SK-N-SH (cell line): ENCODE measurements at regions not wholly inside any gene's neighbourhood (a gene's known extent, or its start where the extent isn't known, plus 50 kb on each side); places are given as distances from the start of the nearest gene placed in this dataset.

ENCODE experiments used
- CHD2 ChIP-seq: fragments of 150-350 bp; IDR thresholded peaks from 2 replicates; pipeline ENCODE4 v1.6.1; 2018; ENCODE audit warnings: low read length; ENCODE audit not compliant: partially characterized antibody
- EZH2phosphoT487 ChIP-seq: fragments of 200-600 bp; sonication (generic); IDR thresholded peaks from 2 replicates; pipeline ENCODE4 v1.6.1; 2017; ENCODE audit warnings: low read depth, mixed run types, mild to moderate bottlenecking, antibody characterized with exemption, moderate library complexity, borderline replicate concordance
- GABPA ChIP-seq: IDR thresholded peaks from 2 replicates; pipeline ENCODE4 v1.4.0; 2012; ENCODE audit warnings: low read depth, mild to moderate bottlenecking
- GATA2 ChIP-seq: sonication (generic); formaldehyde crosslinking; IDR thresholded peaks from 2 replicates; pipeline ENCODE4 v1.5.0; 2020; ENCODE audit warnings: mild to moderate bottlenecking, missing genetic modification reagents
- NRF1 ChIP-seq: IDR thresholded peaks from 2 replicates; pipeline ENCODE4 v1.6.1; 2012; ENCODE audit warnings: low read depth, mild to moderate bottlenecking, low read length
- RCOR1 ChIP-seq: fragments of 150-350 bp; IDR thresholded peaks from 2 replicates; pipeline ENCODE4 v1.6.1; 2017; ENCODE audit warnings: antibody characterized with exemption, low read length
- SMC3 ChIP-seq: IDR thresholded peaks from 2 replicates; pipeline ENCODE4 v1.6.1; 2012; ENCODE audit warnings: low read depth, low read length, improper control_type of control experiment
- TAF1 ChIP-seq: IDR thresholded peaks from 2 replicates; pipeline ENCODE4 v1.6.1; 2012; ENCODE audit warnings: low read depth, mild to moderate bottlenecking, low read length, moderate library complexity, borderline replicate concordance
- TEAD4 ChIP-seq: IDR thresholded peaks from 2 replicates; pipeline ENCODE4 v1.4.0; 2012; ENCODE audit warnings: mild to moderate bottlenecking, borderline replicate concordance; ENCODE audit not compliant: insufficient read depth
- YY1 ChIP-seq: IDR thresholded peaks from 2 replicates; pipeline ENCODE4 v1.4.0; 2012; ENCODE audit warnings: low read depth, mild to moderate bottlenecking
- ZBTB33 ChIP-seq: IDR thresholded peaks from 2 replicates; pipeline ENCODE4 v1.4.0; 2012; ENCODE audit warnings: low read depth, borderline replicate concordance
- TF ChIP-seq, protein P1 (sequence below): fragments of 200-600 bp; sonication (generic); IDR thresholded peaks from 2 replicates; pipeline ENCODE4 v1.6.1; 2017; ENCODE audit warnings: antibody characterized with exemption, mild to moderate bottlenecking, moderate library complexity
- TF ChIP-seq, protein P2 (sequence below): fragments of 150-350 bp; IDR thresholded peaks from 2 replicates; pipeline ENCODE4 v1.6.1; 2017; ENCODE audit warnings: antibody characterized with exemption, low read length, low read depth, borderline replicate concordance

DNA sequence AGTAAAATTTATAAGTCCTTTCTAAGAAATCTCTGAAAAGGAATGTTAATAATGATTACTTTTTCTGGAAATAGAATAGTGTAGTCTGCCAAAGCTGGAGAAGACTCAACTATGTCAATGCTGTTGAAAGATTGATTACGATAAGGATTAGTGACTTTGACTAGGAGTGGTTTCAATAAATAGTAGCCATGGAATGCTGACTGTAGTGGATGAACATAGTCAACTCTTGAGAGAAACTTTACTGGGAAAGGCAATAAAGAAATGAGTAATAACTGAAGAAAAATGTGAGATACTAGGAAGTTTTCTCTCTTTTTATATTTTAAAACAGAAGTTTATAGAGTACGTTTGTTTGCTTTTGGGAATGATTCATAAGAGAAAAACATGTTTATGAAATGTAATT is 105.0 kb upstream of the CDK13 start:
- TF ChIP-seq GABPA (no peak), NRF1 (no peak), CHD2 (no peak), TAF1 (no peak), EZH2phosphoT487 (no peak), TEAD4 (no peak), RCOR1 (no peak), ZBTB33 (no peak), YY1 (no peak), GATA2 (CRISPR knock-in tag) (no peak), SMC3 (no peak)
- TF ChIP-seq, protein P1, sequence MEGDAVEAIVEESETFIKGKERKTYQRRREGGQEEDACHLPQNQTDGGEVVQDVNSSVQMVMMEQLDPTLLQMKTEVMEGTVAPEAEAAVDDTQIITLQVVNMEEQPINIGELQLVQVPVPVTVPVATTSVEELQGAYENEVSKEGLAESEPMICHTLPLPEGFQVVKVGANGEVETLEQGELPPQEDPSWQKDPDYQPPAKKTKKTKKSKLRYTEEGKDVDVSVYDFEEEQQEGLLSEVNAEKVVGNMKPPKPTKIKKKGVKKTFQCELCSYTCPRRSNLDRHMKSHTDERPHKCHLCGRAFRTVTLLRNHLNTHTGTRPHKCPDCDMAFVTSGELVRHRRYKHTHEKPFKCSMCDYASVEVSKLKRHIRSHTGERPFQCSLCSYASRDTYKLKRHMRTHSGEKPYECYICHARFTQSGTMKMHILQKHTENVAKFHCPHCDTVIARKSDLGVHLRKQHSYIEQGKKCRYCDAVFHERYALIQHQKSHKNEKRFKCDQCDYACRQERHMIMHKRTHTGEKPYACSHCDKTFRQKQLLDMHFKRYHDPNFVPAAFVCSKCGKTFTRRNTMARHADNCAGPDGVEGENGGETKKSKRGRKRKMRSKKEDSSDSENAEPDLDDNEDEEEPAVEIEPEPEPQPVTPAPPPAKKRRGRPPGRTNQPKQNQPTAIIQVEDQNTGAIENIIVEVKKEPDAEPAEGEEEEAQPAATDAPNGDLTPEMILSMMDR: no peak
- TF ChIP-seq, protein P2, sequence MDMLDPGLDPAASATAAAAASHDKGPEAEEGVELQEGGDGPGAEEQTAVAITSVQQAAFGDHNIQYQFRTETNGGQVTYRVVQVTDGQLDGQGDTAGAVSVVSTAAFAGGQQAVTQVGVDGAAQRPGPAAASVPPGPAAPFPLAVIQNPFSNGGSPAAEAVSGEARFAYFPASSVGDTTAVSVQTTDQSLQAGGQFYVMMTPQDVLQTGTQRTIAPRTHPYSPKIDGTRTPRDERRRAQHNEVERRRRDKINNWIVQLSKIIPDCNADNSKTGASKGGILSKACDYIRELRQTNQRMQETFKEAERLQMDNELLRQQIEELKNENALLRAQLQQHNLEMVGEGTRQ: no peak
